Activated T-cell treated with anti-CD3 and anti-CD28 coated beads, Interleukin-2, amount 50 U/mL, for 72 hours (primary cell): ENCODE measurements at regions not wholly inside any gene's neighbourhood (a gene's known extent, or its start where the extent isn't known, plus 50 kb on each side); places are given as distances from the start of the nearest gene placed in this dataset.

Experiments
- ATAC-seq, 2 donors: fragments of 150-1000 bp; cut with Tn5 transposase; replicated peaks in 1 of 2; 2 replicates each; pipeline ENCODE4 v1.10.0; 2021; ENCODE audit warnings: moderate library complexity in 2 of 2, mild to moderate bottlenecking in 1 of 2
- DNase-seq, 2 donors: peaks; one replicate each; pipeline ENCODE4 v3.0.0; 2021 to 2022; ENCODE audit warnings: mixed read lengths in 1 of 2
- H3K27ac Mint-ChIP-seq: one replicate; pipeline ENCODE4 v1.8.0; 2022; ENCODE audit warnings: mild to moderate bottlenecking, moderate library complexity, mixed read lengths
- H3K27me3 Mint-ChIP-seq: one replicate; pipeline ENCODE4 v1.8.0; 2022; ENCODE audit warnings: low read depth, mixed read lengths
- H3K36me3 Mint-ChIP-seq, 2 donors: one replicate each; pipeline ENCODE4 v1.8.0; 2022; ENCODE audit warnings: mixed read lengths in 2 of 2, mild to moderate bottlenecking in 1 of 2; ENCODE audit not compliant: insufficient read depth in 2 of 2
- H3K4me1 Mint-ChIP-seq: one replicate; pipeline ENCODE4 v1.8.0; 2022; ENCODE audit warnings: low read depth, mixed read lengths
- H3K4me3 Mint-ChIP-seq, 2 donors: one replicate each; pipeline ENCODE4 v1.8.0; 2022; ENCODE audit warnings: mild to moderate bottlenecking in 2 of 2, mixed read lengths in 2 of 2, moderate library complexity in 2 of 2
- H3K9me3 Mint-ChIP-seq, 2 donors: one replicate each; pipeline ENCODE4 v1.8.0; 2022; ENCODE audit warnings: mixed read lengths in 2 of 2

DNA sequence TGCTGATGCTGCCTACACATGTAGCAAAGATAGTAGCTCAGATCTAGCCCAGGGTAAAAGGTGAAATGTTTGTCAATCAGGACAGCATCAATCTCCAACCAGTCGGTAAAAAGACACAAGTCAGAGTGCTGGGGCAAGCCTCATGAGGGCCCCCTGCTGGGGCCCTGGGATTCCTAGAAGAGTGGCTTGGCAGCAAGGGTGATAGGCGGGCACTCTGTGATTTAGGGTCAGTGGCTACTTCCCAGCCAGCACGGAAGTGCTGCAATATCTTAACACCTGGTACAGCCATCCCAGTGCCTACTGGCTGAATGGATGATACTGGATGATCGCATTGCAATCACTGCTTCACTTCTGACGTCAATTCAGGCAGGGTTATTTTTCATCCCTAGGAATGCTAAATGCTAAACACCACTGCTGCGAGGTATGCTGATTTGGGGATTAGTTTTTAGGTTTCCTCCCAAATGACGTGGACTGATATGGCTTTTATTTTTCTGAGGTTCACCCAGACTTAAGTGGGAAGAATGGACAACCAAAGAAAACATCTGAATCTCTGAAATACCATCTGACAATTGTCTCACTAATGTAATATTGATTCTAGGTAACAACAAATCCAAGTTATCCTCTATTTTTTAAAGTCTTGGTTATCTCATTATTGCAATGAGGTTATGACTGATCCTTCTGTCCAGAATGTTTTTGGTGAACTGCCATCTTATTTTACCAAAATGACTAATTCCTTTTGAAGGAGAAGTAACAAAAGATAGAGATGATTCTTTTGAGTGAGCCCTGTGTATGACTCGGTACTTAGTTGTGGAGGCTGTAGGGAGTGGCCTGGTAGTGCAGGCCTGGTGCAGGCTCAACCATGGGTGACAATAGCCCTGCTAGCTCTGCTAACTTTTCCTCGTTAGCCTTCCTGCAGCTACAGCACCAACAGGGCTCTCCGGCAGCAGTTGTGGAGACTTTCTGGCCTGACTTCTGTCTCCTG, 432.5 kb downstream of the FGF9 start:
- no peak overlapping the region for H3K27ac Mint-ChIP-seq
- ATAC-seq (peak; percentile 81 to 82), DNase-seq (no peak)
- no peaks in the 10 kb centered on the region for H3K27me3 Mint-ChIP-seq
- no peak overlapping the region for H3K4me3 Mint-ChIP-seq
- peaks cover 2 to 6% of the 10 kb centered on the region in 2 donors for H3K9me3 Mint-ChIP-seq
- peaks cover 2 to 6% of the 10 kb centered on the region in 2 donors for H3K36me3 Mint-ChIP-seq
- peaks cover 47% of the 10 kb centered on the region for H3K4me1 Mint-ChIP-seq

DNA sequence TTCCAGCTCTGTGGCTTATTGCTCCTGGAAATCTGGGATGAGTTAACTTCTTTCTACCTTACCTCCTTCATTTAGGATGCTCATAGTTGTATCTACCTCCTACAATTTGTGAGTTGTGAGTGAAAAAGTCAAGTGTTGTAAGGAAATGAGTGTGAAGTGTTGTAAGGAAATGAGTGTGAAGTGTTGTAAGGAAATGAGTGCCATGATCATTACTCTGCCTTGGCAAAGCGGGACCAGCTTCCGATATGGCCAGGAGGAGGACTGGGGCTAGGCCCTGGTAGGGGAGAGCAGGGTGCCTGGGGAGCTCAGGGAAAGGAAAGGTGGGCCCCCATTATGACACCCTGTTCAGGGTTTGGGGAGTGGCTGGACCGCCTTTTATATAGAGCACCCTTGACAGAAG, 435.2 kb downstream of the FGF9 start:
- Mint-ChIP-seq H3K27ac (no peak overlapping the region), H3K9me3 (peaks cover 2% of the 10 kb centered on the region in 2 donors), H3K27me3 (no peaks in the 10 kb centered on the region), H3K4me1 (peaks cover 72% of the 10 kb centered on the region), H3K4me3 (no peak overlapping the region), H3K36me3 (peaks cover 2 to 4% of the 10 kb centered on the region in 2 donors)
- peak; percentile 10 to 34 for ATAC-seq
- no peak for DNase-seq

DNA sequence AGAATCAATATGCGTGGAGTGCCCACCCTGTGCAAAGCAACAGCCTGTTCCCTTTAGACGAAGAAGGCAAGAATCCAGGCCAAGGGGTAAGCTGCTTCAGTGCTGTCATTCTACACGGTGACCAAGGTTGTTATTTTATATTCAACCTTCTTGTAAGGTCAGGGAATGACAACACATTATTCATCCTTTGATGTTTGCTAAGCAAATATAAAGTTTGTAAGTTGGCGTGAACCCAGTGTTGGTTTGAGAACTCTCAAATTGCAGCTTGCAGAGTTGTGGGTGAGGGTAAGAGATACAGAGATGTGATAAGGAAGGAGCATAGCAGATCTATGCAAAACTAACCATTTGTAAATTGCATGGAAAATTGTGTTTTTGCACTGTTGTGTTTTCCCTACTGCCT, 436.7 kb downstream of the FGF9 start:
- Mint-ChIP-seq H3K36me3 (peaks cover 2 to 4% of the 10 kb centered on the region in 2 donors), H3K4me3 (peak overlapping the region; percentile 25 to 51), H3K4me1 (peaks cover 81% of the 10 kb centered on the region), H3K27me3 (no peaks in the 10 kb centered on the region), H3K9me3 (peaks cover 2 to 3% of the 10 kb centered on the region in 2 donors), H3K27ac (no peak overlapping the region)
- DNase-seq (no peak), ATAC-seq (peak; percentile 46 to 55)

DNA sequence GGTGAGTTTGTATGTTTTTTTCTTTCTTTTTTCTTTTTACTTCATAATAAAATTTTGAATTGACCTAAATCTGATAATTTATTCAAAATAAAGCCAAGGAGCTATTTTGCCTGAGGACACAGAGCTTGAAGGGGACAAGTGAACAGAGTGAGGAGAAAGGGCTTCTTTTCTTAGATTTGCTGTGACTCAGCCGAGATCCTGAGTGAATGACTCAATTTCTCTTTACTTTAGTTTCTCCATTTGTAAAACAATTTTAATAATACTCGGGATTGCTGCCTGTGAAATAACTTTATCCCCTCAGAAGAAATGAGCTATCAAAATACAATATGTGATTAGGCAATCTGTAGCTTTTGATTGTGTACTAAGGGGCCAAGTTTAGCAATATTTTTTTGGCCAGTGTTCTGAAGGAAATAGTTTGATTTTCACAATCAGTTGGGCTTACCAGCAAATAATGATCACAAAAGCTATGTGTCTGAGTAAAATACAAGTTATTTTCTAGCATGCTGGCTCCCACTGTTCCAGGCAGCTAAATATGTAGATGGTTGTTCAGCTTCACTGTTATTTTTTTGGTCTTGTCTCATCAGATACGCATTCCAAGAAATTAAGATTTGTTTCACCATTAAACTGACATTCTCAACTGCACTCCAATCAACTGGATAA, 437.5 kb downstream of the FGF9 start:
- Mint-ChIP-seq H3K27ac (peak overlapping the region; percentile 59), H3K4me1 (peaks cover 83% of the 10 kb centered on the region)
- peak in 1 of 2 donors; percentile 36 for ATAC-seq

DNA sequence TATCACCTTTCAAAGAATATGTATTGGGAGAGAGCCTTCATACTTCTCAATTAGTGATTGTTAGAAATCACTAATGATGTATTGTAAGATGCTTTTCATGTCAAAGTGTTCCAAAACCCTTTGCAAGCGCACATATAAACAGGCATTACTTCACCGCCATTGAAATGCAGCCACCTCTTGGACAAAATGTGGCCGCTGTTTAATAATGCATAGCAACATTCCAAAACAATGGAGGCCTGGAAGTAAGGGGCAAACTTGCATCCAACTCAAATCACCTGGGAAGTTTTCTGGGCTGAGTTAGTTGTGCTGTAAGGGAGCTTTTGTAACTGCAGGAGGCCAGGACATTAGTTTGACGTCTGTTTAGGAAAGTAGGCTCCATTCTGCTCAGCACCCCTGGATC, 438.1 kb downstream of the FGF9 start:
- Mint-ChIP-seq H3K9me3 (peaks cover 3 to 7% of the 10 kb centered on the region in 2 donors), H3K36me3 (peaks cover 9 to 10% of the 10 kb centered on the region in 2 donors), H3K4me1 (peaks cover 84% of the 10 kb centered on the region), H3K4me3 (no peak overlapping the region), H3K27me3 (no peaks in the 10 kb centered on the region), H3K27ac (no peak overlapping the region)
- ATAC-seq = no peak
- DNase-seq = no peak

More for the DNA sequence above, 437.5 kb downstream of the FGF9 start:
- no peak for DNase-seq
- H3K9me3 Mint-ChIP-seq = peaks cover 3 to 5% of the 10 kb centered on the region in 2 donors
- H3K27me3 Mint-ChIP-seq = no peaks in the 10 kb centered on the region
- H3K36me3 Mint-ChIP-seq = peaks cover 5 to 7% of the 10 kb centered on the region in 2 donors
- peak overlapping the region; percentile 17 to 51 for H3K4me3 Mint-ChIP-seq

DNA sequence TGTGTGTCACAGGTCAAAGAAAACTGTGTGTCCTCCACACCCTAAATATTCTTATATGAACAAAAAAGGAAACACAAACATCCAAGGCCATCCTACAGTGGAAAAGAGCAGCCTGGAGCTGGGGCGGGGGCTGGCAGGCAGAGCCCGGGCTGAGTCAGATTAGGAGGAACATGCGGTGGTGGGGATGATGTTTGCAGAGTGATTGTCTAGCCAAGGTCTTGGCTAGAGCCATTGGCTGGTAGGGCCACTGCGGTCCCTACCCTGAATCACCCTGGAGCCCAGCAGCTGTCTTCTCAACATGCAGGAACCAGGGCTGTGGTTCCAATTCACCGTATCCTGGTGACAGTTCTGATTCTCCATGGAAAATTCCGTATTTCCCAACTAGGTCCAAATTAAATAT, 439.5 kb downstream of the FGF9 start:
- ATAC-seq (no peak), DNase-seq (no peak)
- peaks cover 1 to 6% of the 10 kb centered on the region in 2 donors for H3K9me3 Mint-ChIP-seq
- H3K27me3 Mint-ChIP-seq = no peaks in the 10 kb centered on the region
- peaks cover 91% of the 10 kb centered on the region for H3K4me1 Mint-ChIP-seq
- no peak overlapping the region for H3K27ac Mint-ChIP-seq
- peaks cover 8 to 9% of the 10 kb centered on the region in 2 donors for H3K36me3 Mint-ChIP-seq
- peak overlapping the region in 1 of 2 donors; percentile 23 for H3K4me3 Mint-ChIP-seq

DNA sequence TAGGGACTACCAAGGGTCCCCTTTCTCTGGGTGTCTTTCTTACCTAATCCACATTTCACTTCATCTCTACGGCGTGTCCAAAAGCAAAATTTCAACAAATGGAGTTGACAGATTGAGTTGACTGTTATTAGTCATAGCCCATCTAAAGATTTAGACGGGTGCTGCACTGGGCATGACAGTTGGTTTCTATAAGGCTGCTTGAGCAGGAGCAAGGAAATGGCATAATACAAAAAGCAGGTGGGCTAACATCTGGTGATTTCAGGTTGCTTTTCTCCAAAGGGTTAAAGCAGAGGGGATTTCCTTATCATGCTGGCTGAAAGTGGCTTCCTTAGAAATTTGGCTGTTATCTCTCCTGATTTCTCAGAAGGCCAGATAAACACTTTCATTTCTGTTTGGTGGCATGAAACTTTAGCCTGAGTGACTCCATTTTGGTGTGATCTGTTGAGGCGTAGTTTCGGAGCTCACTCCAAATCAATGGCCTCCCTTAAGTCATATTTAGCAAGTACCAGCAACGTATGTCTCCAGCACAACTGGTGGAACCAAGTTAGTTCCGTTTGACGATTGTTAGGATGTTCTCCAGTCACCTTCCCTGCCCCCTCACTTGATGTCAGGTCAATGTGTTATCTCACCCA, 440.4 kb downstream of the FGF9 start:
- H3K27ac Mint-ChIP-seq = no peak overlapping the region
- no peak for ATAC-seq

DNA sequence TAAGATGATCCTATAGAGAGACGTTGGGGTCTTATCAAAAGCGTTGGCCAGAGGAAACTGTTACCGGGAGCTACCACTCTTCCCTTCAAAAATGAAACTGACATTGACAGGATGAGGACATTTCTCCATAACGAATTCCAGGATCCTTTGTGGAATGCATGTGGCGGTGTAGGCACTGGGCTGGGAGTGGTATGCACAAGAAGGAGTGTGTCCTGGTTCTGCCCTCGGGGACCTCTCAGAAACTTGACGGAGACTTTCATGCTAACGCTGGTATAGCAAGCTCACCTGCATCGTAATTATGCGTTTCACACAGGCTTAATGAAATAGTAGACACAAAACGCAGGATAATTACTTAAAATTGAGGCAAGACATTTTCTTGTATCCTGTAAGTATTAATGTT, 441.1 kb downstream of the FGF9 start:
- Mint-ChIP-seq H3K9me3 (peaks cover 2 to 6% of the 10 kb centered on the region in 2 donors), H3K4me1 (peaks cover 86% of the 10 kb centered on the region), H3K4me3 (no peak overlapping the region), H3K27me3 (peaks cover under 1% of the 10 kb centered on the region), H3K36me3 (peaks cover 9% of the 10 kb centered on the region in 2 donors), H3K27ac (no peak overlapping the region)
- DNase-seq (no peak), ATAC-seq (no peak)

More for the DNA sequence above, 440.4 kb downstream of the FGF9 start:
- Mint-ChIP-seq H3K4me1 (peaks cover 89% of the 10 kb centered on the region), H3K9me3 (peaks cover 2 to 6% of the 10 kb centered on the region in 2 donors), H3K4me3 (peak overlapping the region in 1 of 2 donors; percentile 50), H3K36me3 (peaks cover 9% of the 10 kb centered on the region in 2 donors), H3K27me3 (no peaks in the 10 kb centered on the region)
- DNase-seq = no peak

DNA sequence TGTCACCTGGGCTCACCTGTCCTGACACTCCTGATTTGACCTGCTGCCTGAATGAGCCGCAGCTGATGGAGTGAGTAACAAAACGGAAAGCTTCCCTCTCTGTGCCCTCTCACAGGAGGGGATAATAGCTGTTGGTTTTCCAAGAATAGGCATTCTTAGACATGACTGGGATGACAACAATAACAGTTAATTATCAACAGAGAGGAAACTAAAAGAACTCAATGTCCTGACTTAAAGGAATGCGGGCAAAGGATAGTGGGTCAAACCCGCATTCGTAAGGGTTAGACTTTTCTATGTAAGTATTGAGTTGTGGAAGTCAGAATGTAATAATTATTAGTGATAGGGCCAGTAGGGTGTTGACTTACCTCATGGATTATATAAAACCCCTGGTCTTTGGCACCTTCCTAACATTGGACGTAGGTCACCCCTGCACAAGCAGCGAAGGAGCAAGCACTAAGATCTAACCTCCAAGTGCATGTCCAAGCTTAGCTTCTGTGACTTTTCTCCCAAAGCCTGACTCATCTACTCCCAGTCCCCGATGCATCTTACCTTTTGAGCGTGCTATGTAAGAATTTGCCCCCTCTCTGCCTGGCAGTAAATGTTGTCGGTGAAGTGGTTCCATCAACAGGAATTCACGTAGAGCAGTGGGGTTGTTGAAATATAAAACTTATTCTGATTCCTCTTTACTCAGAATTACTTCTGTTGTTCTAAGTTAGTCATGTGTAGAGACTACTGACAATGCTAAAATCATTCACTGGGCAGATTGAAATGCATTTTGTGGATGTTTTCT, 442.3 kb downstream of the FGF9 start:
- no peak overlapping the region for H3K27ac Mint-ChIP-seq
- peaks cover 5% of the 10 kb centered on the region for H3K27me3 Mint-ChIP-seq
- no peak overlapping the region for H3K4me3 Mint-ChIP-seq
- H3K36me3 Mint-ChIP-seq = peaks cover 9% of the 10 kb centered on the region in 2 donors
- no peak for ATAC-seq
- no peak for DNase-seq
- H3K9me3 Mint-ChIP-seq = peaks cover 2 to 6% of the 10 kb centered on the region in 2 donors
- H3K4me1 Mint-ChIP-seq = peaks cover 77% of the 10 kb centered on the region

DNA sequence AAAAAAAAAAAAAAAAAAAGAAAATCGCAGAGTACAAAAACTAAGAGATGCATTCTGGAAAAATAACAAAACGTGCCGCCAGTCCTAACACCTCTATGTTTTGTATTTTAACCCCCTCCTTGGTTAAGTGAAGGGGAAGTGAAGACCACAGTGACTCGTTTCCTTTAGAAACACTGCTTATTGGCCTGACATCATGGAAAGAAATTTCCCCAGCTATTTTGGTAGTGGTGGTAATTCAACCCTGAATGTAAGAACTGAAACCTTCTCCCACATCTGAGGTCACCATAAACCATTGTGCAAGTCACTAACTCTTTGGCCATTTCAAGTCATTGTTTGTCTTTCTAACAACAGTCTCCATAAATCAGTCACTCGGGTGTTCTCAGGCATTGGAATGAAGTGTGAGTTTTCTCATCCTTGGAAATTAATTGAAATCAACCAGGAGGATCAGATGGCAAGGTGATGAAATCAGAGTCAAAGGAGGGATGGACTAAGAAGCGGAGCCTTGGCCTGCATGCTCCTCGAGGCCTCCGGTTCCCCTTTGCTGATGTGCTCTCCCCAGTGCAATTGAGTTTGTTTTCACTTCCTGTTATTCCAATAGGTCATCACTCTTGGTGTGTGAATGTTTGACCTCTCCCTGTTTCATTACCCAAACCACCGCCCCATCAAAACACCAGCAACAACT, 443.9 kb downstream of the FGF9 start:
- DNase-seq (peak; percentile 45 to 59), ATAC-seq (peak; percentile 84 to 89)
- peak overlapping the region; percentile 38 for H3K27ac Mint-ChIP-seq
- H3K4me1 Mint-ChIP-seq = peaks cover 74% of the 10 kb centered on the region
- H3K4me3 Mint-ChIP-seq = peak overlapping the region; percentile 22 to 37
- peaks cover 9% of the 10 kb centered on the region in 2 donors for H3K36me3 Mint-ChIP-seq
- H3K27me3 Mint-ChIP-seq = peaks cover 5% of the 10 kb centered on the region
- H3K9me3 Mint-ChIP-seq = peaks cover 2 to 6% of the 10 kb centered on the region in 2 donors

DNA sequence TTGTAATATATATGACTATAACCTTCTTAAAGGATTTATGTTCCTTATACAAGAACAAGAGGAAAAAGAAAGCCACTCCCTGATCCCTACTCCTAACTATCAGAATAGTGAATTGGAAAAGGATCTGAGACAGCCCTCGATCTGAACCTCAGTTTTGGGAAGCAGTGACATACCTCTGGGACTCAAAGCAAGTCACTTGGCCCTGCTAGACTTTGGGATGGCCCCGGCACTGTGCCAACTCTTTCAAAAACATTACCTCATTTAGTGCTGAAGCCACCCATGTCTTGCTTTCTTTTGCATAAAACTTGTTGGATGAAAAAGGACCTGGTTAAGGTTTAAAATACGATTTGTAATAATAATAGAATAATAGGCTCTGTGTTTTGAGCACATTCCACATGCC, 447.3 kb downstream of the FGF9 start:
- Mint-ChIP-seq H3K27ac (no peak overlapping the region), H3K4me1 (peaks cover 50% of the 10 kb centered on the region), H3K9me3 (peaks cover 1 to 6% of the 10 kb centered on the region in 2 donors), H3K27me3 (peaks cover 5% of the 10 kb centered on the region), H3K4me3 (no peak overlapping the region), H3K36me3 (peaks cover 7 to 8% of the 10 kb centered on the region in 2 donors)
- ATAC-seq (no peak), DNase-seq (no peak)

DNA sequence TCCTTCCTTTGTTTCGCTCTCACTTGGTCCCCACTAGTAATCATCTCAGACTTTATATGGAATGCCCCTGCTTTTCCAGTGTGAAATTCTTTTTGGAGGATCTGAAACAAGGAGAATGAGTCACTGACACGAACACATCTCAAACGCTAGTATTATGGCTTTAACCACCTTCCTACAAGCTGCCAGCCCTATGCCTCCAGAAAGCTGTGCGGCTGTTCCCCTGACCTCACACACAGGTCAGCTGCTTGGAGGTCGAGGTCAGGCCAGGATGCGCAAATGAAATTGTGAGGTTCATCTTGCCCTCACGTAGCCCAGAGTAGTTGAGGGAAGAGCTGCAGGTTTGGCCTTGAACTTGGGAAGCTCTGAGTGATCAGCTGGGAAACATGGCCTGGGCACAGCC, 449.8 kb downstream of the FGF9 start:
- no peak overlapping the region for H3K27ac Mint-ChIP-seq
- no peak for DNase-seq
- H3K27me3 Mint-ChIP-seq = peaks cover 5% of the 10 kb centered on the region
- peaks cover 41% of the 10 kb centered on the region for H3K4me1 Mint-ChIP-seq
- no peak overlapping the region for H3K4me3 Mint-ChIP-seq
- ATAC-seq = no peak
- no peaks in the 10 kb centered on the region for H3K9me3 Mint-ChIP-seq
- no peaks in the 10 kb centered on the region for H3K36me3 Mint-ChIP-seq
